Activated naive CD8-positive, alpha-beta T cell treated with anti-CD3 and anti-CD28 coated beads, Interleukin-2, amount 50 U/mL, for 16 hours (primary cell): ENCODE measurements at regions not wholly inside any gene's neighbourhood (a gene's known extent, or its start where the extent isn't known, plus 50 kb on each side); places are given as distances from the start of the nearest gene placed in this dataset.
"Not testable (repeated sequence)": the region's sequence is repeated elsewhere in the genome, so short reads cannot be mapped to it uniquely, and the experiment has no call there.

Source experiments
- DNase-seq: peaks from one replicate; pipeline ENCODE4 v3.0.0-alpha.2; 2020; ENCODE audit warnings: low read depth, low spot score

DNA sequence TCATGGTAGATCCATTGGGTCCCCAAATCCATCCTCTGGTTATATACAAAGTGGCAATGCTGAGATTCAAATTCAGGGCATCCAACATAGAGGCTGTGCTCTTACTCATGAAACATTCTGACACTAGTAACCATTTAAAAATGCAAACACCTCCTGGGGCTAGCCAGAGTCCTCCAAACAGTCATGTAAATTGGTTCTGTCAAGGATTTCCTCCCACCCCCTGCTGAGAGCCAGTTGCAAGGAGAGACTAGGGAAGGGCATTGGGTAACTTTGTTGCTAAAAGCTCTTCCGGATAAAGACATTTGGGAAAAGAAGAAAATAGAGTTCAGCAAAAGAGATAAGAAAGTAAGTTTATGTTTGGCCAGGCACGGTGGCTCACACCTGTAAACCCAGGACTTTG, 58.3 kb downstream of the ART5 start:
- DNase-seq: not testable (repeated sequence)

- DNase-seq: not testable (repeated sequence)
Measured at GRCh38 chr11:3581389-3581725, 60.4 kb downstream of the ART5 start.

GRCh38 chr11:3580487-3581388, 61.1 kb downstream of the ART5 start:
- peak; percentile 20 for DNase-seq

DNA sequence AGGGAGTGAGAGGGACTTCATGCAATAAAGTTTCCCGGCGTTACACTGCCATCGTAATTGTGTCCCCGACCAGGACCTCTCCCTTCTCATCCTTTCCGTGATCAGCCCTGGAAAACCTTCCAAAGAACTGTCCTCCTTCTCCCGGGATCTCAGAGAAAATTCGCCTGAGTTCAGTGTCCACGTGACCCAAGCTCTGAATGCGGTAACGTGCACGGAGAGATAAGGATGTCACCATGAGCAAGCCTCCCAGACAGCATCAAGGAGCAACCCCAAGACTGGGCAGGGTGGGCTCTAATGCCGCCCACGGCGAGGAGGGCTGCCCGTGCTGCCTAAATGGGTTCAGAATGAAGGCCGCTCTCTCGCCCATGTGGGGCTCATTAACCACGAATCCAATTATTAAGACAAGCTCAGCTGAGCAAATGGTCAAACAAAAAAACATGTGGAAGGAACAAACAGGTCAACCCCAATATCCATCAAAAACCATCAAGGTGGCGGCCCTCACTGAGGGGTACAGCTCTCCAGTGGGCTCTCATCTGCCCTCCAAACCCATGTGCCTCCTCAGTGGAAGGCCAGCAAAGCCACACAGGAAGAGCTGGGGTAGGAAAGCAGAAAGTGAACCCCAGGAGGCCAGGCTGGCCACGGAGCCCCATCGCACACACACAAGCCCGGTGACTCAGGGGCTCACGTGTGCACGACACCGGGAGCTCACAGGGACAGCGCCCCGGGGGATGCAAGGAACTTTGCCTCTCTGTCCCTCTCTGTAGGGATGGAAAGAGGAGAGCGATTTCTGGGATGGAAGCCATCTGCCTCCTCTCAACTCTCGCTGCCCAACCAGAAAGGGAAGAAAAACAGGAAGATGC, 62.0 kb downstream of the ART5 start:
- not testable (repeated sequence) for DNase-seq

DNA sequence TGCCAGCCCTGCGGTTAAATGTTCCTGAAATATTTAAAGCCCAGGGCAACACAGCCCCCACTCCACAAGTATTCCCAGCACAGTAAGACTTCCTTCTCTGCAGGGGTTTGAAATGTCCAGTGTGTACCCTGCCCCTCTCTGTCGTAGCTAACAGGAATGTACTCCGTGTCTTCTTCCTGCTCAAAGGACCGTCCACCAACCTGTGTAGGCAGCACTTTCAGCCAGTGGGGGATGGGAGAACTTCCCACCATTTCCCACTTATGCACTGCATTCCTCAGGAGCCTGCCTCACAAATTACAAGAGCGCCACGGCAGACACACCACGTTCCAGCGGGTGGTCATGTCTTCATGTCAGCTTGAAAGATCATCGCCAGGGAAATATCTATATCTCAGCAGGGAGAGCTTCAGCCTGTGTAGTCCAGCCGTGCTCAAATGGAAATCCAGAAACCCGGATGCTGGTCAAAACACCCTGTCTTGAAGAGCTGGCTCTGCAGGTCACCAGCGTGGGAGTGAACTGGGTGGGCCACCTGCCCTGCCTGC, 65.7 kb downstream of the ART5 start:
- not testable (repeated sequence) for DNase-seq

DNA sequence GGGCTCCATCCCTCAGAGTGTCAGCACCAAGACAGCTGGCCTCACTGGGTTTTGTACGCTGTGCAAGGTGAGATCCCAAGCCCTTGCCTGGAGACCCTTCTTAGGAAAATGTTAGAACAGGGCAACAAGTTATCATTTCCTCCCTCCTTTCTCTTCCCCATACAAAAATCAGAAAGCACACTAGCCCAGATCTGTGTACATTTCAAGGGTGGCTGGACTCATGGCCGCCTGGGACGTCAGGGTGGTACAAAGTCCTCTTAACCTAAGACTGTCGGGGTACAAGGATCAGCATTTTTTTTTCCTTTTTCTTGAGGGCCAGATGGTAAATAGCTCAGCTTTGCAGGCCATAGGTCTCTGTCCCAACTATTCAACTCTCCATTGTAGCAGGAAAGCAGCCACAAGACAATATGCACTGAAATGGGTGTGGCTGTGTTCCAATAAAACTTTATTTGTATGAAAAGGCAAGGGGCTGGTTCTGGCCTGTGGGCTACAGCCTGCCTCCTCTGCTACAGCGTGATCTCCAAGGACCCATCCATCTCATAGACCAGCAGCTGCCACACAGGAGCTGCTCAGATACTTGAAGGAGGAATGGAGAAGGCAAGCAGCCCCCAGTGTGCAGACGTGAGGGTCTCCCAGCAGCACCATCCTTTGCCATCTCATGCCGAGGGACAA, 68.7 kb downstream of the ART5 start:
- DNase-seq: not testable (repeated sequence)

GRCh38 chr11:3571752-3572151, 70.0 kb downstream of the ART5 start:
- not testable (repeated sequence) for DNase-seq

DNA sequence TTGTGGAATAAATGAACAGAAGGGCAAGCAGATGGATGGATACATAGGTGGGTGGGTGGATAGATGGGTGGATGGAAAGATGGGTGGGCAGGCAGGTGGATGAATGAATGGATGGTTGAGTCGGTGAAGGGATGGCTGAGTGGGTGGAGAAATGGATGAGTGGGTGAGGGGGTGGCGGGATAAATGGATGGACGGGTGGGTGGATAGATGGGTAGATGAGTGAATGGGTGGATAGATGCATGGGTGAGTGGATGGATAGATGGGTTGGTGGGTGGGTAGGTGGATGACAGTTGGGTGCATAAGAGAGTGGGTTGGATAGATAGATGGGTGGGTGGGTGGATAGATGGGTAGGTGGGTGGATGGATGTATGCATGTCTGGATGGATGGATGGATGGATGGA, 76.0 kb downstream of the ART5 start:
- not testable (repeated sequence) for DNase-seq

DNA sequence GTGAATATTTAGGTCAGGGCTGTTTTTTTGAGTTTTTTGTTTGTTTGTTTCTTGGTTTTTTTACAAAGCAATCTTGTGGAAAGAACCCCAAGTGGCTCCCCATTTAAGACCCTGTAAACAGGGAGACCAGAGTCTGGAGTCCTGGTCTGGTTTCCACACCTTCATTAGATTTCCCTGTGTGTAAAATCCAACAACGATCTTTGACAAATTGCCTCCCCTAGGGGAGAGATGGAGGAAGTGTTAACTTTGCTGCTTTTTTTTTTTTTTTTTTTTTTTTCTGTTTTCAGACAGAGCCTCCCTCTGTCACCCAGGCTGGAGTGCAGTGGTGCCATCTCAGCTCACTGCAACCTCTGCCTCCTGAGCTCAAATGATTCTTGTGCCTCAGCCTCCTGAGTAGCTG, 77.4 kb downstream of the ART5 start:
- DNase-seq: not testable (repeated sequence)

- not testable (repeated sequence) for DNase-seq
Measured at GRCh38 chr11:3554621-3555020, 87.2 kb downstream of the ART5 start.

DNA sequence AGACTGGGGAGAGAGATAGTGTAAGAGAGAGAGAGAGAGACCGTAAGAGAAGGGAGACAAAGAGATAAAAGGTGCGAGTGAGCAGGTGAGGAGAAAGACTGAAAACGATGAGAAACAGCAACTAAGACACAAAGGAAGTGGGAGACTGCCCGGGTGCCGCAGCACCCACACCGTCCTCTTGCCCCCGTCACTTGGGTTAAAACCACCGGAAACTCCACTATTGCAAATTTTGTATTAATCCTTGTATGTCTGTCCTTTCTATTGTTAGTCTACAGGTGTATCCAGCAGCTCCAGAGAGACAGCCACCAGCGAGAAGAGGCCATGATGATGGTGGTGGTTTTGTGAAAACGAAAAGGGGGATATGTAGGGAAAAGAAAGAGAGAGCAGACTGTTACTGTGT, 96.8 kb downstream of the ART5 start:
- DNase-seq: not testable (repeated sequence)

- DNase-seq: not testable (repeated sequence)
Measured at GRCh38 chr11:3538220-3538619, 103.6 kb downstream of the ART5 start.

GRCh38 chr11:3537254-3537653, 104.5 kb downstream of the ART5 start:
- DNase-seq: not testable (repeated sequence)

- DNase-seq: not testable (repeated sequence)
Measured at GRCh38 chr11:3532958-3533357, 108.8 kb downstream of the ART5 start.

DNA sequence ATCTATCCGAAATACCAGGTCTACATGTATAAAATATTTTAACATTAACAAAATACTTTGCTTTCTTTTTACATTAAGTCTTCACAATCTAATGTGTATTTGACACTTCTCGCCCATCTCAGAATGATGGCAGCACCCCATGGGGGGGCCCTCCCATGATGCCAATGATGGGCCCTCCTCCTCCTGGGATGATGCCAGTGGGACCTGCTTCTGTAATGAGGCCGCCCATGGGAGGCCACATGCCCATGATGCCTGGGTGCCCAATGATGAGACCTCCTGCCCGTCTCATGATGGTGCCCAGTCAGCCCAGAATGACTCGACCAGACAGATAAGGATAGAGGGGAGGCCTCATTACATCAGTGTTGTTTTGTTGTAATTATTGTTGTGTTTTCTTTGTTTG, 110.5 kb downstream of the ART5 start:
- DNase-seq: not testable (repeated sequence)

GRCh38 chr11:3523567-3523966, 118.2 kb downstream of the ART5 start:
- DNase-seq: not testable (repeated sequence)

DNA sequence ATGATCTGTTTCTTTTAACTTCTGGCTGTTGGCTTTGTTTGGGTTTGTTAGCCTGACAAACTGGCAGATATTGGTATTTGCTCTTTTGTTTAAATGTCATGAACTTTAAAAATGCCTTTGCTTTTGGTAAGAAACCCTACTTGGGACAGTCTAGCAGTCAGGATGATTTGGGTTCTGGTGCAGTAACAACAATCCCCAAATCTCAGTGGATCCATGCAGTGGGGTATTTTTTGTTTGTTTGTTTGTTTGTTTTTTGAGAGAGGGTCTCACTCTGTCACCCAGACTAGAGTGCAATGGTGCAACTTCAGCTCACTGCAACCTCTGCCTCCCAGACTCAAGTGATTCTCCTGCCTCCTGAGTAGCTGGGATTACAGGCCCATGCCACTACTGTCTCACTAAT, 120.9 kb downstream of the ART5 start:
- not testable (repeated sequence) for DNase-seq

DNA sequence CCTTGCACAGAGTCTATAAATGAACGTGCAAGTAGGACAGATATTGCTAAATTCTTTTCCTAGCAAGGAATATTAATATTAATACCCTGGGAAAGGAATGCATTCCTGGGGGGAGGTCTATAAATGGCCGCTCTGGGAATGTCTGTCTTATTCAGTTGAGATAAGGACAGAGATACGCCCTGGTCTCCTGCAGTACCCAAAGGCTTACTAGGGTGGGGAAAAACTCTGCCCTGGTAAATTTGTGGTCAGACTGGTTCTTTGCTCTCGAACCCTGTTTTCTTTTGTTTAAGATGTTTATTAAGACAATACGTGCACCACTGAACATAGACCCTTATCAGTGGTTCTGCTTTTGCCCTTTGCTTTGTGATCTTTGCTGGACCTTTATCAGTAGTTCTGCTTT, 122.0 kb downstream of the ART5 start:
- not testable (repeated sequence) for DNase-seq

- DNase-seq: not testable (repeated sequence)
Measured at GRCh38 chr11:3516934-3517567, 124.7 kb downstream of the ART5 start.

GRCh38 chr11:3516345-3516933, 125.4 kb downstream of the ART5 start:
- not testable (repeated sequence) for DNase-seq
